ENCODE measurements at regions not wholly inside any gene's neighbourhood (a gene's known extent, or its start where the extent isn't known, plus 50 kb on each side); places are given as distances from the start of the nearest gene placed in this dataset.

- DNase-seq (ENCODE audit: low spot score) = no peak
- no peaks in the 10 kb centered on the region for H3K36me3 Mint-ChIP-seq (ENCODE audit: low read depth)
- TF ChIP-seq CTCF (IDR thresholded peaks at IDR 0.05) = no peak
These were observed 77.5 kb upstream of the GLI2 start for GRCh38 chr2:120658042-120658769.

GRCh38 chr2:120658770-120659158, 76.9 kb upstream of the GLI2 start:
- no peaks in the 10 kb centered on the region for H3K36me3 Mint-ChIP-seq (ENCODE audit: low read depth)
- peaks cover 28% of the 10 kb centered on the region for H3K27me3 Mint-ChIP-seq (ENCODE audit: low read depth)
- peaks cover 4% of the 10 kb centered on the region for H3K4me1 Mint-ChIP-seq (ENCODE audit: low read depth)
- peaks cover 4% of the 10 kb centered on the region for H3K9me3 Mint-ChIP-seq (ENCODE audit: low read depth)
- no peak overlapping the region for H3K27ac Mint-ChIP-seq (ENCODE audit: unreplicated experiment)
- DNase-seq (ENCODE audit: low spot score) = no peak
- H3K4me3 Mint-ChIP-seq (ENCODE audit: unreplicated experiment) = no peak overlapping the region
- no peak for TF ChIP-seq CTCF (IDR thresholded peaks at IDR 0.05)

More at GRCh38 chr2:120658042-120658769, 77.5 kb upstream of the GLI2 start:
- H3K27me3 Mint-ChIP-seq (ENCODE audit: low read depth) = peaks cover 28% of the 10 kb centered on the region
- no peak overlapping the region for H3K27ac Mint-ChIP-seq (ENCODE audit: unreplicated experiment)
- H3K9me3 Mint-ChIP-seq (ENCODE audit: low read depth) = peaks cover 5% of the 10 kb centered on the region
- H3K4me1 Mint-ChIP-seq (ENCODE audit: low read depth) = peaks cover 4% of the 10 kb centered on the region
- no peak overlapping the region for H3K4me3 Mint-ChIP-seq (ENCODE audit: unreplicated experiment)

GRCh38 chr2:120659275-120659977, 76.2 kb upstream of the GLI2 start:
- peaks cover 4% of the 10 kb centered on the region for H3K4me1 Mint-ChIP-seq (ENCODE audit: low read depth)
- no peak overlapping the region for H3K27ac Mint-ChIP-seq (ENCODE audit: unreplicated experiment)
- H3K9me3 Mint-ChIP-seq (ENCODE audit: low read depth) = peaks cover 4% of the 10 kb centered on the region
- H3K36me3 Mint-ChIP-seq (ENCODE audit: low read depth) = peaks cover 3% of the 10 kb centered on the region
- H3K27me3 Mint-ChIP-seq (ENCODE audit: low read depth) = peaks cover 28% of the 10 kb centered on the region
- no peak overlapping the region for H3K4me3 Mint-ChIP-seq (ENCODE audit: unreplicated experiment)
- DNase-seq (ENCODE audit: low spot score) = no peak
- TF ChIP-seq CTCF (IDR thresholded peaks at IDR 0.05) = no peak

- no peak for DNase-seq (ENCODE audit: low spot score)
- Mint-ChIP-seq H3K4me1 (ENCODE audit: low read depth) (peaks cover 4% of the 10 kb centered on the region), H3K27ac (ENCODE audit: unreplicated experiment) (no peak overlapping the region), H3K4me3 (ENCODE audit: unreplicated experiment) (no peak overlapping the region), H3K9me3 (ENCODE audit: low read depth) (peaks cover 10% of the 10 kb centered on the region), H3K27me3 (ENCODE audit: low read depth) (peaks cover 28% of the 10 kb centered on the region), H3K36me3 (ENCODE audit: low read depth) (peaks cover 4% of the 10 kb centered on the region)
- no peak for TF ChIP-seq CTCF (IDR thresholded peaks at IDR 0.05)
These were observed 75.5 kb upstream of the GLI2 start for GRCh38 chr2:120660056-120660694.

GRCh38 chr2:120660771-120661459, 74.8 kb upstream of the GLI2 start:
- DNase-seq (ENCODE audit: low spot score) = no peak
- Mint-ChIP-seq H3K27me3 (ENCODE audit: low read depth) (peaks cover 27% of the 10 kb centered on the region), H3K27ac (ENCODE audit: unreplicated experiment) (no peak overlapping the region), H3K36me3 (ENCODE audit: low read depth) (peaks cover 10% of the 10 kb centered on the region), H3K4me1 (ENCODE audit: low read depth) (peaks cover 4% of the 10 kb centered on the region), H3K9me3 (ENCODE audit: low read depth) (peaks cover 18% of the 10 kb centered on the region), H3K4me3 (ENCODE audit: unreplicated experiment) (no peak overlapping the region)
- no peak for TF ChIP-seq CTCF (IDR thresholded peaks at IDR 0.05)
